Fibroblast of the conjunctiva (primary cell): ENCODE measurements at regions not wholly inside any gene's neighbourhood (a gene's known extent, or its start where the extent isn't known, plus 50 kb on each side); places are given as distances from the start of the nearest gene placed in this dataset.
"Not testable (repeated sequence)": the region's sequence is repeated elsewhere in the genome, so short reads cannot be mapped to it uniquely, and the experiment has no call there.

Experiments used
- DNase-seq: peaks from one replicate; pipeline ENCODE4 v3.0.0-alpha.2; 2010; ENCODE audit warnings: low read depth

GRCh38 chr18:76720683-76721082 lies 101.7 kb upstream of the ZNF236 start:
- no peak for DNase-seq

- DNase-seq, result no peak
Measured at GRCh38 chr18:76715012-76715610, 107.2 kb upstream of the ZNF236 start.

GRCh38 chr18:76713432-76713831 lies 108.9 kb upstream of the ZNF236 start:
- DNase-seq, result no peak

GRCh38 chr18:76712511-76713140 lies 109.7 kb upstream of the ZNF236 start:
- no peak for DNase-seq

- DNase-seq, result no peak
Measured at GRCh38 chr18:76710646-76711520, 111.5 kb upstream of the ZNF236 start.

- peak; percentile 55 for DNase-seq
Measured at GRCh38 chr18:76709659-76710645, 112.4 kb upstream of the ZNF236 start.

GRCh38 chr18:76708722-76709353 lies 113.5 kb upstream of the ZNF236 start:
- DNase-seq, result no peak

- DNase-seq, result no peak
Measured at GRCh38 chr18:76708071-76708721, 114.2 kb upstream of the ZNF236 start.

- no peak for DNase-seq
Measured at GRCh38 chr18:76707534-76707933, 114.8 kb upstream of the ZNF236 start.

GRCh38 chr18:76704589-76704988 lies 117.8 kb upstream of the ZNF236 start:
- not testable (repeated sequence) for DNase-seq

GRCh38 chr18:76699923-76700322 lies 122.4 kb upstream of the ZNF236 start:
- DNase-seq, result no peak

- no peak for DNase-seq
Measured at GRCh38 chr18:76697441-76697901, 124.9 kb upstream of the ZNF236 start.

GRCh38 chr18:76691800-76692199 lies 130.6 kb upstream of the ZNF236 start:
- DNase-seq, result no peak

GRCh38 chr18:76689646-76690264 lies 132.6 kb upstream of the ZNF236 start:
- no peak for DNase-seq

GRCh38 chr18:76688724-76689472 lies 133.5 kb upstream of the ZNF236 start:
- DNase-seq, result no peak

- DNase-seq, result no peak
Measured at GRCh38 chr18:76687304-76687962, 134.9 kb upstream of the ZNF236 start.

- DNase-seq, result peak; percentile 28
Measured at GRCh38 chr18:76686737-76687231, 135.6 kb upstream of the ZNF236 start.

- DNase-seq, result no peak
Measured at GRCh38 chr18:76685860-76686259, 136.5 kb upstream of the ZNF236 start.

- DNase-seq, result no peak
Measured at GRCh38 chr18:76685402-76685801, 137.0 kb upstream of the ZNF236 start.
